ENCODE measurements at regions not wholly inside any gene's neighbourhood (a gene's known extent, or its start where the extent isn't known, plus 50 kb on each side); places are given as distances from the start of the nearest gene placed in this dataset.

DNA sequence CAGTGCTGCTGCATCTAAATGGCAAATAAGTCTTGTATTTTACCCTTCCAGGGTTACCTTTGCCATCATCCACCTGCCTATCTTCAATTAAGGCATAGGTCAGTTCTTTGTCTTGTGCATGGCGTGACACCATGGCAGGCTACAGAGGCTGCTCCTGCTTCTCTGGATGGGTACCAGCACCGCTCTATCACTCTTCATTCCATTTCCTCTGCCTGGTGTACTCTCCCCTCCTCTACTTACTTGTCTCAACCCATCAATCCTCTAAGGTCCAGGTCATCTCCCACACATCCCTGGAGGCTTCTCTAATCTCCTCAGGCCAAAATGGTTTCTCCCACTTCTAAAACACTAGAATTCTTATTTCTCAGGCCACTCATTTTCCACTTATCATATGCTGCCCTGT, 257.5 kb downstream of the BARHL2 start:
- H3K36me3 Mint-ChIP-seq = no peaks in the 10 kb centered on the region
- H3K36me3 ChIP-seq (ENCODE audit: control insufficient read depth, insufficient read depth, low read length) = no peaks in the 10 kb centered on the region
- no peaks in the 10 kb centered on the region for H3K27me3 ChIP-seq (ENCODE audit: control insufficient read depth, insufficient read depth, low read length)
- H3K4me3 ChIP-seq (ENCODE audit: low read length) = no peak overlapping the region
- no peak for ATAC-seq
- intact Hi-C loops (cut with micrococcal nuclease) = no loop called here
- H3K4me1 Mint-ChIP-seq = no peaks in the 10 kb centered on the region
- TF ChIP-seq, protein P1, sequence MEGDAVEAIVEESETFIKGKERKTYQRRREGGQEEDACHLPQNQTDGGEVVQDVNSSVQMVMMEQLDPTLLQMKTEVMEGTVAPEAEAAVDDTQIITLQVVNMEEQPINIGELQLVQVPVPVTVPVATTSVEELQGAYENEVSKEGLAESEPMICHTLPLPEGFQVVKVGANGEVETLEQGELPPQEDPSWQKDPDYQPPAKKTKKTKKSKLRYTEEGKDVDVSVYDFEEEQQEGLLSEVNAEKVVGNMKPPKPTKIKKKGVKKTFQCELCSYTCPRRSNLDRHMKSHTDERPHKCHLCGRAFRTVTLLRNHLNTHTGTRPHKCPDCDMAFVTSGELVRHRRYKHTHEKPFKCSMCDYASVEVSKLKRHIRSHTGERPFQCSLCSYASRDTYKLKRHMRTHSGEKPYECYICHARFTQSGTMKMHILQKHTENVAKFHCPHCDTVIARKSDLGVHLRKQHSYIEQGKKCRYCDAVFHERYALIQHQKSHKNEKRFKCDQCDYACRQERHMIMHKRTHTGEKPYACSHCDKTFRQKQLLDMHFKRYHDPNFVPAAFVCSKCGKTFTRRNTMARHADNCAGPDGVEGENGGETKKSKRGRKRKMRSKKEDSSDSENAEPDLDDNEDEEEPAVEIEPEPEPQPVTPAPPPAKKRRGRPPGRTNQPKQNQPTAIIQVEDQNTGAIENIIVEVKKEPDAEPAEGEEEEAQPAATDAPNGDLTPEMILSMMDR (IDR thresholded peaks at IDR 0.05) = no peak
- peaks cover 0 to 9% of the 10 kb centered on the region in 2 donors for H3K27me3 Mint-ChIP-seq (ENCODE audit: low read depth in 2 of 2)
- no peak for DNase-seq
- no peak overlapping the region for H3K27ac ChIP-seq (ENCODE audit: low read length)
- no peaks in the 10 kb centered on the region for H3K4me1 ChIP-seq (ENCODE audit: control insufficient read depth, insufficient read depth, low read length)
- no peaks in the 10 kb centered on the region for H3K9me3 ChIP-seq (ENCODE audit: control insufficient read depth, insufficient read depth, low read length)
- 94% methylated on average over 2 of the region's 2 CpGs for WGBS (ENCODE audit: insufficient coverage)
- no peak overlapping the region for H3K4me3 Mint-ChIP-seq
- H3K9me3 Mint-ChIP-seq = peaks cover 0 to 2% of the 10 kb centered on the region in 2 donors
- no peak overlapping the region for H3K27ac Mint-ChIP-seq

DNA sequence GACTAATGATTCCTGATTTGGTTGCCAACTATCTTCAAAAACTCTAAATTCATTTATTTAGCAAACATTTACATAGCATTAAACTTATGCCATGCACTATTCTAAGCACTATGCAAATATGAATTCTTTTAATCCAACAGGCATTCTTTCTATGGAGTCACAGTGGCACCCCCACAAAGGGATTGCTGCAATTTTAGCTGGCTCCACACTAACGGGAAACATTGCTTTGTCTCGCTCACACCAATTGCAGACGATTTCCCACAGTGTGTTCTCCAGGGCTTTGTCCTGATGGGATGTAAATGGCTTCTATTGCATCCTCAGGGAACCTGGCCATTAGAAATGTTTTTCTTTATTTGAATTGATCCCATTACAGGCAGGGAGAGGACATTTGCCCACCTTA, 259.1 kb downstream of the BARHL2 start:
- intact Hi-C loops (cut with micrococcal nuclease) = no loop called here
- no peak for DNase-seq
- H3K27ac Mint-ChIP-seq = no peak overlapping the region
- H3K36me3 ChIP-seq (ENCODE audit: control insufficient read depth, insufficient read depth, low read length) = no peaks in the 10 kb centered on the region
- H3K4me3 Mint-ChIP-seq = no peak overlapping the region
- peaks cover 0 to 7% of the 10 kb centered on the region in 2 donors for H3K27me3 Mint-ChIP-seq (ENCODE audit: low read depth in 2 of 2)
- H3K9me3 Mint-ChIP-seq = peaks cover 0 to 2% of the 10 kb centered on the region in 2 donors
- H3K4me1 Mint-ChIP-seq = no peaks in the 10 kb centered on the region
- H3K36me3 Mint-ChIP-seq = no peaks in the 10 kb centered on the region
- H3K27me3 ChIP-seq (ENCODE audit: control insufficient read depth, insufficient read depth, low read length) = no peaks in the 10 kb centered on the region
- H3K4me3 ChIP-seq (ENCODE audit: low read length) = no peak overlapping the region
- no peak for ATAC-seq
- TF ChIP-seq, protein P1 (IDR thresholded peaks at IDR 0.05) = no peak
- no peak overlapping the region for H3K27ac ChIP-seq (ENCODE audit: low read length)
- 85% methylated on average over 3 of the region's 3 CpGs for WGBS (ENCODE audit: insufficient coverage)
- no peaks in the 10 kb centered on the region for H3K4me1 ChIP-seq (ENCODE audit: control insufficient read depth, insufficient read depth, low read length)
- H3K9me3 ChIP-seq (ENCODE audit: control insufficient read depth, insufficient read depth, low read length) = no peaks in the 10 kb centered on the region

DNA sequence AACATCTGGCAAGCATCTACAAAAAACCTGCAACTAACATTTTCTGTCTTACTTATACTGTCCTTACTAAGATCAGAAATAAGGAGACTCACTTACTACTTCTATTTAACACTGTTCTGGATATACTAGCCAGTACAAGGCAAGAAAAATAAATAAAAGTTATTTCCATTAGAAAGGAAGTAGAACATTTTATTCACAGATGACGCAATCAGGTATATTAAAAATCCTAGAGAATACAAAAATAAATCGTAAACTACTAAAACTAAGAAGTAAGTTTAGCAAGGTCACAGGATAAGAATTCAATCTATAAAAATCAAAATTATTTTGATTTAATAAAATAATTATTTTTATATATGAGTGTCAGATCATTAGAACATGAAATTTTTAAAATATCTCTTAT, 264.6 kb downstream of the BARHL2 start:
- TF ChIP-seq, protein P1 (IDR thresholded peaks at IDR 0.05) = no peak
- DNase-seq (no peak), ATAC-seq (no peak)
- Histone ChIP-seq H3K9me3 (ENCODE audit: control insufficient read depth, insufficient read depth, low read length) (no peaks in the 10 kb centered on the region), H3K4me3 (ENCODE audit: low read length) (no peak overlapping the region), H3K27ac (ENCODE audit: low read length) (no peak overlapping the region), H3K36me3 (ENCODE audit: control insufficient read depth, insufficient read depth, low read length) (no peaks in the 10 kb centered on the region), H3K27me3 (ENCODE audit: control insufficient read depth, insufficient read depth, low read length) (no peaks in the 10 kb centered on the region), H3K4me1 (ENCODE audit: control insufficient read depth, insufficient read depth, low read length) (no peaks in the 10 kb centered on the region)
- peaks cover 0 to 2% of the 10 kb centered on the region in 2 donors for H3K9me3 Mint-ChIP-seq
- H3K27me3 Mint-ChIP-seq (ENCODE audit: low read depth in 2 of 2) = peaks cover 0 to 11% of the 10 kb centered on the region in 2 donors
- H3K4me3 Mint-ChIP-seq = no peak overlapping the region
- H3K4me1 Mint-ChIP-seq = no peaks in the 10 kb centered on the region
- H3K27ac Mint-ChIP-seq = no peak overlapping the region
- intact Hi-C loops (cut with micrococcal nuclease) = no loop called here
- no peaks in the 10 kb centered on the region for H3K36me3 Mint-ChIP-seq
- WGBS (ENCODE audit: insufficient coverage) = no CpG with 5 or more reads among the region's 2 CpGs

DNA sequence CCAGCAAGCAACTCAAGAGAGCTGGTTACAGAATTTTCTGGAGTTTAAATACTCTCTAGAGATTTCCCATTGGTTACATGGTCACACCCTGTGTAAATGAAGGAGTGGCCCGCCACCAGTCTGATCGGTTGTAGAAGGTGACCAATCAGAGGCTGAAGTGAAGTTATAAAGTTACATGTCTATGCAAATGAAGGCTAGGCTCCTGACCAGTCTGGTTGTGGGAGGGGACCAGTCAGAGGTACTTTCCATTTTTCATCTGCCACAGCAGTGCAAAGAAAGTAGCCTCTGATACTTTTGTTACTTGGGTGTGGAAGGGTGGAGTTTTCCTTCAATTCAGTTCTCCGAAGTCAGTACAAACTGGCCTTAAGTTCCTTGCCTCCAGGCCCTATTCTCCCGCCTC, 273.7 kb downstream of the BARHL2 start:
- H3K4me1 Mint-ChIP-seq = no peaks in the 10 kb centered on the region
- H3K36me3 Mint-ChIP-seq = no peaks in the 10 kb centered on the region
- H3K27me3 Mint-ChIP-seq (ENCODE audit: low read depth in 2 of 2) = peaks cover 5 to 6% of the 10 kb centered on the region in 2 donors
- no peaks in the 10 kb centered on the region for H3K9me3 ChIP-seq (ENCODE audit: control insufficient read depth, insufficient read depth, low read length)
- WGBS (ENCODE audit: insufficient coverage) = 96% methylated on average over 4 of the region's 4 CpGs
- TF ChIP-seq, protein P1 (IDR thresholded peaks at IDR 0.05) = no peak
- peaks cover 2 to 5% of the 10 kb centered on the region in 2 donors for H3K9me3 Mint-ChIP-seq
- no peak overlapping the region for H3K27ac Mint-ChIP-seq
- no peaks in the 10 kb centered on the region for H3K4me1 ChIP-seq (ENCODE audit: control insufficient read depth, insufficient read depth, low read length)
- H3K4me3 Mint-ChIP-seq = no peak overlapping the region
- ATAC-seq = no peak
- intact Hi-C loops (cut with micrococcal nuclease) = no loop called here
- no peak overlapping the region for H3K27ac ChIP-seq (ENCODE audit: low read length)
- no peak overlapping the region for H3K4me3 ChIP-seq (ENCODE audit: low read length)
- no peaks in the 10 kb centered on the region for H3K27me3 ChIP-seq (ENCODE audit: control insufficient read depth, insufficient read depth, low read length)
- no peak for DNase-seq
- H3K36me3 ChIP-seq (ENCODE audit: control insufficient read depth, insufficient read depth, low read length) = no peaks in the 10 kb centered on the region

Data from natural killer cell (primary cell).